ENCODE measurements at regions not wholly inside any gene's neighbourhood (a gene's known extent, or its start where the extent isn't known, plus 50 kb on each side); places are given as distances from the start of the nearest gene placed in this dataset.

GRCh38 chr18:60146220-60146960 is 226.2 kb downstream of the MC4R start:
- no peaks in the 10 kb centered on the region for H3K27me3 ChIP-seq (replicated peaks in 2 of 5; ENCODE audit: control insufficient read depth in 4 of 5, insufficient read depth in 5 of 5, low read length in 4 of 5)
- H3K9me3 ChIP-seq (ENCODE audit: control extremely low read depth in 1 of 5, control insufficient read depth in 4 of 5, insufficient read depth in 2 of 5, low read depth in 1 of 5, low read length in 4 of 5): no peaks in the 10 kb centered on the region
- ChIA-PET CTCF (interaction anchor here (0.6 to 1.2 kb wide), 4 partner anchors 13 to 531 kb away, joined by 3 to 4 read pairs (median 3); no protein-coding TSS in a partner anchor), POLR2A (no interaction called here)
- WGBS (ENCODE audit: insufficient coverage): 91% methylated on average over 10 of the region's 11 CpGs
- H3K4me3 ChIP-seq (ENCODE audit: control insufficient read depth in 1 of 7, extremely low read depth in 1 of 7, insufficient read depth in 4 of 7, low read depth in 2 of 7, low read length in 6 of 7): no peak overlapping the region
- H3K4me1 ChIP-seq (ENCODE audit: control extremely low read depth in 1 of 4, control insufficient read depth in 4 of 4, insufficient read depth in 4 of 4, low read length in 3 of 4): peaks cover 11 to 39% (median 19%) of the 10 kb centered on the region in 4 experiments
- H3K27ac ChIP-seq (ENCODE audit: insufficient read depth in 1 of 2, low read depth in 1 of 2, low read length in 2 of 2, poor library complexity in 1 of 2, severe bottlenecking in 2 of 2): no peak overlapping the region
- DNase-seq: peak; percentile 28 to 80 (median 63)
- no peaks in the 10 kb centered on the region for H3K36me3 ChIP-seq (ENCODE audit: control insufficient read depth in 4 of 4, insufficient read depth in 4 of 4, low read length in 3 of 4)

GRCh38 chr18:60145776-60146175 is 226.8 kb downstream of the MC4R start:
- ChIA-PET POLR2A (no interaction called here), CTCF (interaction anchor here (0.8 to 1.0 kb wide), 2 partner anchors 151 to 158 kb away, joined by 3 read pairs; no protein-coding TSS in a partner anchor)
- Histone ChIP-seq H3K9me3 (ENCODE audit: control extremely low read depth in 1 of 5, control insufficient read depth in 4 of 5, insufficient read depth in 2 of 5, low read depth in 1 of 5, low read length in 4 of 5) (no peaks in the 10 kb centered on the region), H3K36me3 (ENCODE audit: control insufficient read depth in 4 of 4, insufficient read depth in 4 of 4, low read length in 3 of 4) (no peaks in the 10 kb centered on the region), H3K27me3 (replicated peaks in 2 of 5; ENCODE audit: control insufficient read depth in 4 of 5, insufficient read depth in 5 of 5, low read length in 4 of 5) (no peaks in the 10 kb centered on the region), H3K4me3 (ENCODE audit: control insufficient read depth in 1 of 7, extremely low read depth in 1 of 7, insufficient read depth in 4 of 7, low read depth in 2 of 7, low read length in 6 of 7) (no peak overlapping the region), H3K4me1 (ENCODE audit: control extremely low read depth in 1 of 4, control insufficient read depth in 4 of 4, insufficient read depth in 4 of 4, low read length in 3 of 4) (peaks cover 11 to 39% (median 19%) of the 10 kb centered on the region in 4 experiments), H3K27ac (ENCODE audit: insufficient read depth in 1 of 2, low read depth in 1 of 2, low read length in 2 of 2, poor library complexity in 1 of 2, severe bottlenecking in 2 of 2) (no peak overlapping the region)
- no peak for DNase-seq
- WGBS (ENCODE audit: insufficient coverage): 86% methylated on average over 2 of the region's 2 CpGs

- POLR2A ChIA-PET: no interaction called here
- no peak for DNase-seq
- H3K27ac ChIP-seq (ENCODE audit: insufficient read depth in 1 of 2, low read depth in 1 of 2, low read length in 2 of 2, poor library complexity in 1 of 2, severe bottlenecking in 2 of 2): no peak overlapping the region
- CTCF ChIA-PET: no interaction called here
- H3K4me3 ChIP-seq (ENCODE audit: control insufficient read depth in 1 of 7, extremely low read depth in 1 of 7, insufficient read depth in 4 of 7, low read depth in 2 of 7, low read length in 6 of 7): no peak overlapping the region
- H3K36me3 ChIP-seq (ENCODE audit: control insufficient read depth in 4 of 4, insufficient read depth in 4 of 4, low read length in 3 of 4): no peaks in the 10 kb centered on the region
- peaks cover 0 to 3% (median 0%) of the 10 kb centered on the region in 5 experiments for H3K9me3 ChIP-seq (ENCODE audit: control extremely low read depth in 1 of 5, control insufficient read depth in 4 of 5, insufficient read depth in 2 of 5, low read depth in 1 of 5, low read length in 4 of 5)
- H3K27me3 ChIP-seq (replicated peaks in 2 of 5; ENCODE audit: control insufficient read depth in 4 of 5, insufficient read depth in 5 of 5, low read length in 4 of 5): no peaks in the 10 kb centered on the region
- WGBS (ENCODE audit: insufficient coverage): no CpG with 5 or more reads among the region's 1 CpG
- no peaks in the 10 kb centered on the region for H3K4me1 ChIP-seq (ENCODE audit: control extremely low read depth in 1 of 4, control insufficient read depth in 4 of 4, insufficient read depth in 4 of 4, low read length in 3 of 4)
Observed at GRCh38 chr18:60134806-60135205, 235.0 kb downstream of the PMAIP1 start.

- peak in 2 of 3 donors; percentile 25 to 52 for DNase-seq
- Histone ChIP-seq H3K4me3 (ENCODE audit: control insufficient read depth in 1 of 7, extremely low read depth in 1 of 7, insufficient read depth in 4 of 7, low read depth in 2 of 7, low read length in 6 of 7) (no peak overlapping the region), H3K27ac (ENCODE audit: insufficient read depth in 1 of 2, low read depth in 1 of 2, low read length in 2 of 2, poor library complexity in 1 of 2, severe bottlenecking in 2 of 2) (no peak overlapping the region), H3K36me3 (ENCODE audit: control insufficient read depth in 4 of 4, insufficient read depth in 4 of 4, low read length in 3 of 4) (no peaks in the 10 kb centered on the region), H3K4me1 (ENCODE audit: control extremely low read depth in 1 of 4, control insufficient read depth in 4 of 4, insufficient read depth in 4 of 4, low read length in 3 of 4) (no peaks in the 10 kb centered on the region), H3K27me3 (replicated peaks in 2 of 5; ENCODE audit: control insufficient read depth in 4 of 5, insufficient read depth in 5 of 5, low read length in 4 of 5) (no peaks in the 10 kb centered on the region), H3K9me3 (ENCODE audit: control extremely low read depth in 1 of 5, control insufficient read depth in 4 of 5, insufficient read depth in 2 of 5, low read depth in 1 of 5, low read length in 4 of 5) (peaks cover 0 to 5% (median 0%) of the 10 kb centered on the region in 5 experiments)
- ChIA-PET CTCF (no interaction called here), POLR2A (no interaction called here)
Observed at GRCh38 chr18:60130284-60130683, 230.5 kb downstream of the PMAIP1 start.

- ChIA-PET POLR2A (interaction anchor here (0.6 kb wide), 1 partner anchor 16 kb away, joined by 3 read pairs; no protein-coding TSS in a partner anchor), CTCF (no interaction called here)
- Histone ChIP-seq H3K36me3 (ENCODE audit: control insufficient read depth in 4 of 4, insufficient read depth in 4 of 4, low read length in 3 of 4) (no peaks in the 10 kb centered on the region), H3K4me3 (ENCODE audit: control insufficient read depth in 1 of 7, extremely low read depth in 1 of 7, insufficient read depth in 4 of 7, low read depth in 2 of 7, low read length in 6 of 7) (no peak overlapping the region), H3K9me3 (ENCODE audit: control extremely low read depth in 1 of 5, control insufficient read depth in 4 of 5, insufficient read depth in 2 of 5, low read depth in 1 of 5, low read length in 4 of 5) (peaks cover 0 to 5% (median 0%) of the 10 kb centered on the region in 5 experiments), H3K27ac (ENCODE audit: insufficient read depth in 1 of 2, low read depth in 1 of 2, low read length in 2 of 2, poor library complexity in 1 of 2, severe bottlenecking in 2 of 2) (no peak overlapping the region), H3K27me3 (replicated peaks in 2 of 5; ENCODE audit: control insufficient read depth in 4 of 5, insufficient read depth in 5 of 5, low read length in 4 of 5) (no peaks in the 10 kb centered on the region), H3K4me1 (ENCODE audit: control extremely low read depth in 1 of 4, control insufficient read depth in 4 of 4, insufficient read depth in 4 of 4, low read length in 3 of 4) (no peaks in the 10 kb centered on the region)
- DNase-seq: no peak
- WGBS (ENCODE audit: insufficient coverage): 100% methylated on average over 1 of the region's 1 CpG
Observed at GRCh38 chr18:60123031-60123430, 223.2 kb downstream of the PMAIP1 start.

- peaks cover 0 to 3% (median 0%) of the 10 kb centered on the region in 5 experiments for H3K9me3 ChIP-seq (ENCODE audit: control extremely low read depth in 1 of 5, control insufficient read depth in 4 of 5, insufficient read depth in 2 of 5, low read depth in 1 of 5, low read length in 4 of 5)
- no peak overlapping the region for H3K27ac ChIP-seq (ENCODE audit: insufficient read depth in 1 of 2, low read depth in 1 of 2, low read length in 2 of 2, poor library complexity in 1 of 2, severe bottlenecking in 2 of 2)
- peak in 1 of 3 donors; percentile 6 for DNase-seq
- ChIA-PET CTCF (interaction anchor here (1.5 kb wide), 2 partner anchors 14 to 29 kb away, joined by 3 read pairs; no protein-coding TSS in a partner anchor), POLR2A (no interaction called here)
- H3K4me3 ChIP-seq (ENCODE audit: control insufficient read depth in 1 of 7, extremely low read depth in 1 of 7, insufficient read depth in 4 of 7, low read depth in 2 of 7, low read length in 6 of 7): no peak overlapping the region
- H3K4me1 ChIP-seq (ENCODE audit: control extremely low read depth in 1 of 4, control insufficient read depth in 4 of 4, insufficient read depth in 4 of 4, low read length in 3 of 4): no peaks in the 10 kb centered on the region
- no peaks in the 10 kb centered on the region for H3K36me3 ChIP-seq (ENCODE audit: control insufficient read depth in 4 of 4, insufficient read depth in 4 of 4, low read length in 3 of 4)
- no peaks in the 10 kb centered on the region for H3K27me3 ChIP-seq (replicated peaks in 2 of 5; ENCODE audit: control insufficient read depth in 4 of 5, insufficient read depth in 5 of 5, low read length in 4 of 5)
Observed at GRCh38 chr18:60122339-60122738, 222.5 kb downstream of the PMAIP1 start.

- no peaks in the 10 kb centered on the region for H3K4me1 ChIP-seq (ENCODE audit: control extremely low read depth in 1 of 4, control insufficient read depth in 4 of 4, insufficient read depth in 4 of 4, low read length in 3 of 4)
- H3K4me3 ChIP-seq (ENCODE audit: control insufficient read depth in 1 of 7, extremely low read depth in 1 of 7, insufficient read depth in 4 of 7, low read depth in 2 of 7, low read length in 6 of 7): no peak overlapping the region
- no peak overlapping the region for H3K27ac ChIP-seq (ENCODE audit: insufficient read depth in 1 of 2, low read depth in 1 of 2, low read length in 2 of 2, poor library complexity in 1 of 2, severe bottlenecking in 2 of 2)
- H3K36me3 ChIP-seq (ENCODE audit: control insufficient read depth in 4 of 4, insufficient read depth in 4 of 4, low read length in 3 of 4): no peaks in the 10 kb centered on the region
- 94% methylated on average over 4 of the region's 5 CpGs for WGBS (ENCODE audit: insufficient coverage)
- no peaks in the 10 kb centered on the region for H3K27me3 ChIP-seq (replicated peaks in 2 of 5; ENCODE audit: control insufficient read depth in 4 of 5, insufficient read depth in 5 of 5, low read length in 4 of 5)
- ChIA-PET CTCF (interaction anchor here (0.7 kb wide), 1 partner anchor 10 kb away, joined by 3 read pairs; no protein-coding TSS in a partner anchor), POLR2A (no interaction called here)
- DNase-seq: no peak
- no peaks in the 10 kb centered on the region for H3K9me3 ChIP-seq (ENCODE audit: control extremely low read depth in 1 of 5, control insufficient read depth in 4 of 5, insufficient read depth in 2 of 5, low read depth in 1 of 5, low read length in 4 of 5)
Observed at GRCh38 chr18:60120231-60120750, 220.5 kb downstream of the PMAIP1 start.
